HG02763 (cell line): ENCODE measurements at regions not wholly inside any gene's neighbourhood (a gene's known extent, or its start where the extent isn't known, plus 50 kb on each side); places are given as distances from the start of the nearest gene placed in this dataset.
"Not testable (repeated sequence)": the region's sequence is repeated elsewhere in the genome, so short reads cannot be mapped to it uniquely, and the experiment has no call there.

Experiments
- ATAC-seq: cut with Tn5 transposase; IDR thresholded peaks from one replicate; pipeline ENCODE4 v1.9.1; 2021; ENCODE audit warnings: mild to moderate bottlenecking, moderate library complexity; ENCODE audit not compliant: unreplicated experiment

DNA sequence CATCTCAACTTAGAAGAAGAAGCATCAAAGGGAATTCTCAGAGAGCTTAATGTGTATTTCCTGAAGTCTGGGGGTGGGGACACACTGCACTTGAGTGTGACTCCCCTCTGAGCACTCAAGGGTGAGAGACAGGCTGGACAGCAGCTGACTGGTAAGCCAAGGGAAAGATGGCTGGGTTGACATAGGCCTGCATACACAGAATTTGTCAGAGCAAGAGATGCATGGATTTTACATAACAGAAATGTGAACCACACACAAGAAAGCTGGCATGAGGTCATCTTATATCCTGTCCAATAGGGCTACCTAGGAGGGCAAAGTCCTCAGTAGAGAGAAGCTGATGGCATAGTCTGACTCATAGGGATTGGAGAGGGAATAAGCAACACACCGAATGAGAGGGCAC lies 114.3 kb upstream of the EPB41L4A start:
- no peak for ATAC-seq

DNA sequence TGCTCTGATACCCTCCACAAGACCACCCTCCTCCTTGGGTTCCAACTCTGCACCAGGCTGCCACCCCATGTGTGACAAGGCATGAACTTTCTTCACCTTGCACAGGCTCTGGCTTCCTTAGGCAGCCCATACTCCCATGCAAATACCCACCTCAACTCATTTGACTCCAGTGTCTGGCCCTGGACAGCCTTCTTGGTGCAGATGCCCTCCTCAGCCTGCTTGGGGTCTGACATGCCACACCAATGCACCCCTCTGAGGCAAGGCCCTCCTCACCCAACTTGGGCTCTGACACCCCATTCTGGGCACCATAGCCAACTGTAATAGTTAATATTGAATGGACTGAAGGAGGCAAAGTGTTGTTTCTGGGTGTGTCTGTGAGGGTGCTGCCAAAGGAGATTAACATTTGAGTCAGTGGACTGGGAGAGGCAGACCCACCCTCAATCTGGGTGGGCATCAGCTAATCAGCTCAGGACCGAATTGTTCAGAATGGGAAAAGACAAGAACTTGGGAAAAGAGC lies 115.0 kb upstream of the EPB41L4A start:
- no peak for ATAC-seq

DNA sequence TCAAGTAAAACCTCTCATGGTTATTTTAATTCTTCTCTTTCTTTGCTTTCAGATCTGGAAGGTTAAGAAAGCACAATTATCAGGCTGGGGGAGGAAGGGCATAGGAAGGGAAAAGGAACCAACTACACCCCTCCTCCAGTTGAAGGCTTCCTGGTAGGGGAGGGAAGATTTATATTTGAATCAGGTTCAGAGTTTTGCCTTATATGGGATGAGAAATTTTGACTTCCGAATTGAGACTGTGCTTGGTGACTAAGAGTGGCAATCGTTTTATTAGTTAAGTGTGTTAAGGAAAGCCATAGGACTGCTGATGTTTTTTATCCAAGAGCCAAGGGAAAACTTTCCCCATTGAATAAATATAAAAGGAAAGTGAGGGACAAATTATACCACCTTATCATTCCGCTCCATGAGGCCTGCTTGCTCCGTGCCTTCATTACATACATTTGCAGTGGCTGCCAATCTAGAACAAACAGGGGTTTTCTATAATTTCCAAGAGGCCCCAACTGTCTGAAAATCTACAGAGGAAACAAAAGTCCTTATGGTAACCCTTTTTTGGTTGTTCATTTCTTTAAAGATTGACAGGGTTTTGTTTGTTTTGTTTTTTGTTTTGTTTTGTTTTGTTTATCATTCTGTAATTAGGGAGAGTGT lies 115.7 kb upstream of the EPB41L4A start:
- no peak for ATAC-seq

DNA sequence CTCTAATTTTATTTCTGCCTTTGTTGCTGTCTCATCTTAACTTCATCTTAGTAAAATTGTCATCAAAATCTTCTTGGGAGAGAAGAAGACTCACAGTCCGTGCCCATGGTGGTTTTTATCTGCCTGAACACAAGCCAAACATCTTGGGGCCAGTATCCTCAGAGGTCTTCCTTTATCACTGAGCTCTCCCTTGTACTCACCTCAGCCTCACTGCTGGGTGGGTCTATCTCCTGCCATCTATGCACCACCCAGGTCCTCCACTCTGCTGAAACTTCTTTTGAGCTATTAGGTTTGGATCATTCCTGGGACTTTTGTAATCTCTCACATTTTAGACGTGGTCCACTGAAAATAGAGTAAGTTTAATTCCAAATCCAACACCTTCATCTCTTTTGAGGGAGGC lies 116.3 kb upstream of the EPB41L4A start:
- no peak for ATAC-seq

DNA sequence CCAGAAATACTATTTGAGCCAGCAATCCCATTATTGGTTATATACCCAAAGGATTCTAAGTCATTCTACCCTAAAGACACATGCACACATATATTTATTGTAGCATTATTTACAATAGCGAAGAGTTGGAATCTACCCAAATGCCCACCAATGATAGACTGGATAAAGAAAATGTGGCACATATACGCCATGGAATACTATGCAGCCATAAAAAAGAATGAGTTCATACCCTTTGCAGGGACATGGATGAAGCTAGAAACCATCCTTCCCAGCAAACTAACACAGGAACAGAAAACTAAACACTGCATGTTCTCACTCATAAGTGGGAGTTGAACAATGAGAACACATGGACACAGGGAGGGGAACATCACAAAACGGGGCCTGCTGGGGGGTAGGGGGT lies 125.5 kb upstream of the EPB41L4A start:
- ATAC-seq: not testable (repeated sequence)

DNA sequence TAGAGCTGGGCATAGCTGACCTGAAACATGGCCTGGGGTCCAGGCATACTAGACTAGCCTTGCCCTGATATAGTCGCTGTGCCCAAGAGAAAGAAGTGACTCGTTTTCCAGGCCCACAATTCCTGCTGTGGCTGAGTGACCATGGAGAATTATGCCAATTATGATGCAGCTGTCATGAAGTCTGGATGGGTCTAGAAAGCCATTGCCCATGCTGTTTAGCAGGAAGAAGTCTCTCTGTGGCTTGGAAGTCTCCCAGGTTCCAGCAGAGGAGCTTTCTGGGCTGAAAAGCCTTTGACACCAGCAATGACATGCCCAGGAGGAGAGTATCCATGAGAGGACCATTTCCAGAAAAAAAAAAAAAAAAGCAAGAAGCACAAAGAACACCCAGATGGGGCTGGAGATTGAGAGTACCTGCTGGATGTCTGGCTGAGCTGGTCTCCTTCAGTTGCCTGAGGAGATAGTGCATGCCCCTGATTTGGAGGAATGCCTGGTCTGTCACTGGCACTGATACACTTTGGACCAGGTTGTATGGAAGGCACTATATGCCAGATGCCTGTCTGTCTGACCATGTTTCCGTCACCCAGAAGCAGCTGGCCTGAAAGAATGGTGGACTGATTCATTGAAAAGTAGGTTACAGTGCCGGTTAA lies 128.0 kb upstream of the EPB41L4A start:
- no peak for ATAC-seq

DNA sequence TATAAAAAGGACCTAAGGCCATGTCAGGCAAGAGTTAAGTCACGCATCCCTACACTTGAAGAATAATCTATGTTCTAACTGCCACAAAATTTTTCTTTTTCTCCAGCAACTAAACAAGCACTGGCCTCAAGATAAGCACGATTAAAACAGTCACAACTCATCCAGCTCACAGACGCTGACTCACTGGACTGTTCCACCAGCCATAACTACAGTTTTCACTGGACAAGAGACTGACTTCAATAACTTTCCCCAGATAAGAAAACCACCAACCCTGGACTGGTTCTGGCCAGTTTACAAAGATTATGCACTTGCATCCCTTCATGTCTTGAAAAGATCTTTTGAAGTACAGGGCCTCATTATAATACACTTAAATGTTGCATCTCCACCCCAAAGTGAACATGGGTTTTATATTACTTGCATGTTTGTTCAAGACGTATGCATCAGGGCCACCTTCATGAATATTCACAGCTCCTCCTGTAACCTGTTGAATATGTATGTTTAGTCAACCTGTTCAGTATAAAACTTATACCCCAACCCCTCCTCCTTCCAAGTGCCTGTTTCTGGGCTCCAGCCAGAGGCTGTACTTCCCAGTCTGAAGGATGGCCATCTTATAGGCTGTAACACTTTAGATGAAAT lies 129.3 kb upstream of the EPB41L4A start:
- ATAC-seq: no peak

DNA sequence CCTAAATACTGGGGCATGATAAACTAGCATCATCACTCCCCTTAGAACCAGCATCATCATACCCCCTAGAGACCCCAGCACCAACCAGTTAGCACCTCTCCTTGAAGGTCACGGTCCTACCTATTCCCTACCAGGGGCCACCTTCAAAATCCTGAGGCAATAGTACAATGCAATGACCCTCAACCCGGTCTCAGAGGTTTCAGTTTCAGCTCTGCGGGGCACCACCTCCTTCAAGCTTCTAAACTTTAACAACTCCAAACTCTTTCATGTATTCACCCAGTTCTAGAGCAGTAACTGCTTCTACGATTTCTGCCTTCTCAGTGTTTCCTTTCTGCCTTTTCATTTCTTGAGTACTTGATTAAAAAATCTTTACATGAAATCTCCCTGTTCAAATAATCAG lies 130.1 kb upstream of the EPB41L4A start:
- ATAC-seq: peak; percentile 42

DNA sequence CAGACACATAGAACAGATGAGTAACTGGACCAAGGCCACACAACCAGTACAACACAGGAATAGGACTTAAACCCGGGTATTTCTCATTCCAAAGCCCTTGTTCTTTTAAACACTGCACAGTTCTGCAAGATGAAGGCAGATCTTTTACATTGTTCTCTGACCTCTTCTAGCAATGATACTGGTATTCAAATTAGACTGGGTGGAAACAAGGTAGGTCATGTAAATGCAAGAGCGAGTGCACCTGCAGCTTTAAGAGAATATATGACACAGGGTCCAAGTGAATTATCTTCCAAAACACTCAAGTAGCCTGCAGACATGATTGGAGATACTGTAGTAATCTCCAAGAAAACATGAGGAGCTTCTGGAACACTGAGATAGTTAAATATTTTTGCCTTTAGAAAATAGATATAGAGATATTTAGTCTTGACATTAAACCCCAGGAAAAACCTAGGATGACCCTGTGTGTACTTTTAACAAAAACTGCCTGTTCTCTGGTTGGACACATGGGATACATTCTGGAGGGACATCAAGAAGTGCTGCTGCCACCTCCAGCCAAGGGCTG lies 130.6 kb upstream of the EPB41L4A start:
- no peak for ATAC-seq

DNA sequence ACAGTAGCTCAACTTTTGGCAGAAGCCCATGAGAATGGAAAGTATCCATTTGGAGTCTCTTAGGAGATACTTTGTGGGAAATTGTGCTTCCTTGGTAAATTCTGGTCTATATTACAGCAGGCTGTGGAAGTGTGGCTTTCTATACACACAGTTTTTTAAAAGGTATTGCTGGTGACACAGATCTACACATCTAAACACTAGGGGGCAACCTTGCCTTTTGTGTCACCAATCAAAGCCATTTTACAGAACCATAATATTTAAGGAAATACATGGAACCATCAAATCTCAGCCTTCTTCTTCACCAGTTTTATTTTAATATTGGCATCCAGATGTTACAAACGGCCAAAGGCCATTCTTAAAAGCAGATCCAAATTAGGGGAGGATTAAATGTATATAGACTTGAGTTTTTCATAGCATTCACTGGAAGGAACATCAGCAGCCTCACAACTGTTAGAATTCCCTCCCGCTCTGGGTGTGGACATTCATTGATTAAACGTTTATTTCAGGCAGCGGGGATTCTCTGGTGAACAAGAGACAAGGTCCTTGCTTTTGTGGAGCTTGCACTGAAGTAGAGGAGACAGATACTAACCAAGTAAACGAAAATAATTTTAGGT lies 132.4 kb upstream of the EPB41L4A start:
- no peak for ATAC-seq

DNA sequence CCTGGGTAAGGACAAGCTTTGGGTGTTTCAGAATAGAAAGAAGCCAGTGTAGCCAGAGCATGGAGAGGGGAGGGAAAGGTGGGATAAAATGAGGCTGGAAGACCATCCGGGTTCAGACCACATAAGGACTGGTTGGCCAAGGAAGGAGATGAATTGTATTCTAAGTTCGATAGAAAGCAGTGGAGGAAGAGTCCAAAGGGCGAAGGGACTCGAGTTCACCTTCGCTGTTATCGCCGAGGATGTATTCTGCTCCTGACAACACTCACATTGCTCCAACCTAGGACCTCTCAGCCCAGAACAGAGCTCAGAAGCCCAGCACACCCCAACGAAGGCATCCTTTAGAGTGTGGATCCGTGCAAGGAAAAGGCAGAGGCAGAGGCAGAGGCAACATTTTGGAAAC lies 133.1 kb upstream of the EPB41L4A start:
- no peak for ATAC-seq

DNA sequence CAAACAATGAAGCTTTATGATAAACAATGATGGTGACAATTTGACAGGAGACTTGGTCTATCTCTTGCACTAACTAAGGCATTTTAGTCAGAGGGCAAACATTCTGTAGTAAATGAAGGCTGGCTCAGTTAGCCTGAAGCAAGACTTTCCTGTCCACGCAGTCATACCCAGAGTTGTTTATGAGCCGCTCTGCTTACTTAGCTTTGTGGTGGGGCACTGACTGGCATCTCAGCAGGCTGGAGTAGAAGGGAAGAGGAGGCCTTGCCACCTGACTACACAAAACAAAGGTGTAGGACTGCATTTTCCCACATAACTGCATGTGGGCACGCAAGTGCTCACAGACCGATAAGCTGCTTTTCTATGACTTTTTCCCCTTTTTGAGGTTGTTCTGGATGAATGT lies 133.7 kb upstream of the EPB41L4A start:
- ATAC-seq: no peak

DNA sequence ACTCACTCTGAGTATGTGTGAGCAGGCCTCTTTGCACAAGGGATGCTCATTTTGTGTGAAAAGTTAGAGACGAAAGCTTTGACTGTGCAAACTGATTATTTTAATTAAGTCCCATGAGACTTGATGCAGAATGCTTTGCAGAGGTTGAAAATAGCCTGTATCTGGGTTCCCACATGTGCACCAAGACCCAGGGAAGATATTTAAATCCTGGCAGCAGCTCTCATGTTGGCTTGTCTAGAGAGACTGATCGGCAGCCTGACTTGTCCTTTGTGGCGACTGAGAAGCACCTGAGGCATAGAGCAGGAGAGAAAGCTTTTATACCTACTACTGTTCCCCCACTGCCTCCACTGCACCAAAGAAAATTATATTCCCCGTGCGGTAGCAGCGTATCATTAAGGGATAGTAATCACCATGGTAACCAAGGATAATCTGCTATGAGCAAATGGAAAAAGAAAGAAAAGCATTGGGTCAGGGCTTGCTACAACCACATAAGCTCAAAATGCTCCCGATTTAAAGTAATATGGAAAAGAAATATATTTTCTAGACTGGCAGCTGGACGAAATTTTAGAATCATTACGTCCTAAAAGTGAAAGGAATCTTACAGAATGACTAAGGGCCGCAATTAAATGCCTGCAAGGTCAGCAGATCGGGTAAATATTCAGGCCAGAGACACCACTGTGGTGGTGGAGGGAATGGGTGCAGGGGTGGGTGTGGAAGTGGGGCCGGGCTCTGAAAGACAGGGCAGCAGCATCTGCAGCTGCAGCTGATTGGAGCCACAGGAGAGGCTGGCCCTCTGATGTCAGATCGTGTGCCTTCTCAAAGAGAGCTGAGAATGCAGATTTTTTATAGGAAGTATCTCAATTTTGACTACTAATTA lies 135.3 kb upstream of the EPB41L4A start:
- ATAC-seq: no peak

DNA sequence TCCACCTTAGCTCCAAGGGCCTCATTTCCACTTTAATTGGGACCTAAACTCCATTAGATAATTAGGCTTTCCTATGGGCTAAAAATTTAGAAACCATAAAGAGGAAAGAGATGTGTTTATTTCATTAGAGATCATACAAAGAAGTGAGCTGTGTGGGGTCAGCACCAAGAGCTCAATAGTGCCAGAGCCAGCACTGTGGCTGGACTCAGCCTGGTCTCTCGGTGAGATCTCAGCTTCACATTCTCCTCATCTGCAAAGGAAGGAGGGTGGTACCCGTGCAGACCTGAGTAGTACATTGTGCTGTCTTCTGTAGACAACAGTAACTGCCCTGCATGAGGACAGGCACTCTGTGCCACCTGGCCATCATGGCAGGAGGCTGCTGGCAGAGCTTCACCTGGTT lies 136.1 kb upstream of the EPB41L4A start:
- ATAC-seq: no peak

DNA sequence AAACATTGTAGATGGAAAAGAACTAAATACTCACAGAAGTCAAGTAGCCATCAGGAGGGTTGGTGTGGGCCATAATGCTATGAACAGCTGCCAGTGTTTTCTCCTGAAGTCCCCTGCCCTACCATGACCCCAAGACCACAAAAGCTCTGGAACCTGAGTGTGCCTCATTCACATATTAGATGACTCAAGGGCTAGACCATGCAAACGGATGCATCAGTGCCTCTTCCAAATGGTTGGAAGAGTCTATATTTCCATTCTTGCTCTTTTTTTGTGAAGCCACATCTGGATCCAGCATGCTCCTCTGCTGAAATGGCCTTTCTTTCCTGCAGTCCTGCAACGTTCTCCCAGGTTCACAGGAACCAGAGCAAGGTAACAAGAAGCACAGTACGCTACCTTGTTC lies 136.6 kb upstream of the EPB41L4A start:
- no peak for ATAC-seq

DNA sequence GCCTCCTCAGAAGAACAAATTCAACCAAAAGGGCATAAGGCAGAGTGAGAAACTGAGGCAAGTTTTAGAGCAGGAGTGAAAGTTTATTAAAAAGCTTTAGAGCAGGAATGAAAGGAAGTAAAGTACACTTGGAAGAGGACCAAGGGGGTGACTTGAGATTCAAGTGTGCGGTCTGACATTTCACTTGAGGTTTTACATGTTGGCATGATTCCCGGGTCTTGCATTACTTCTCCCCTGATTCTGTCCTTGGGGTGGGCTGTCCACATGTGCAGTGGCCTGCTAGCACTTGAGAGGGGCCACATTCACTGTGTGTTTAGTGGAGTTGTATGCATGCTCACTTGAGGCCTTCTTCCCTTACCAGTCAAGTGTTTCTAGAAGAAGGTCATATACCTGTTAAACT lies 140.4 kb upstream of the EPB41L4A start:
- ATAC-seq: not testable (repeated sequence)

DNA sequence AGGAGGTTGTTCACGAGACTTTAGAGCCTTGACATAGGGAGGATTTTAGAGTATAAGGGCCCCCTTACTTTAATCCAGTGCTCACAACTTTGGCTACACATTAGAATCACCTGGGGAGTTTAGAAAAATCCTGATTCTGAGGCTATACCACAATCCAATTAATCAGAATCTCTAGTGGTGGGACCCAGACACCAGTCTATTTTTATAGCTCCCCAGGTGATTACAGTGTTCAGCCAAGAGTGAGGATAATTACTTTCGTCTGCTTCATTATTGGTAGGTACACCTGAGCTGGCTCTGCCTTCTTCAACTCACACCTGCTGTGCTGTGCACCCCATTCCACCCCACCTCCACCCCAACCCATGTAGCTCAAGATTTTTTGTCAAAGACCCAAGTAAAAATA lies 141.3 kb upstream of the EPB41L4A start:
- ATAC-seq: no peak

DNA sequence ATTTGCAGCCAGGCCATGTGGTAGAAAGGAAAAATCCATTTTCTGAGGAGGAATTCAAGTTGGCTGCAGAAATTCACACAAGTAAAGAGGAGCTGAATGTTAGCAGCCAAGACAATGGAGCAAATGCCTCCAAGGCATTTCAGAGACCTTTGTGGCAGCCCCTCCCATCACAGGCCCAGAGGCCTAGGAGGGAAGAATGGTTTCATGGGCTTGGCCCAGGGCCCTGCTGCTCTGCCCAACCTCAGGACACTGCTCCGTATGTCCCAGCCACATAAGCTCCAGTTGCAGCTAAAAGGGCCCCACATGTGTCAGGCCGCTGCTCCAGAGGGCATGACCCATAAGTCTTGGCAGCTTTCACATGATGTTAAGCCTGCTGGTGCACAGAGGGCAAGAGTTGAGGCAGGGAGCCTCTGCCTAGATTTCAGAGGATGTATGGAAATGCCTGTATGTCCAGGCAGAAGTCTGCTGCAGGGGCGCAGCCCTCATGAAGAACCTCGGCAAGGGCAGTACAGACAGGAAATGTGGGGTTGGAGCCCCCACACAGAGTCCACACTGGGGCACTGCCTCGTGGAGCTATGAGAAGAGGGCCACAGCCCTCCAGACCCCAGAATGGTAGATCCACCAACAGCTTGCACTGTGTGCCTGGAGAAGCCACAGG lies 144.2 kb upstream of the EPB41L4A start:
- ATAC-seq: no peak

DNA sequence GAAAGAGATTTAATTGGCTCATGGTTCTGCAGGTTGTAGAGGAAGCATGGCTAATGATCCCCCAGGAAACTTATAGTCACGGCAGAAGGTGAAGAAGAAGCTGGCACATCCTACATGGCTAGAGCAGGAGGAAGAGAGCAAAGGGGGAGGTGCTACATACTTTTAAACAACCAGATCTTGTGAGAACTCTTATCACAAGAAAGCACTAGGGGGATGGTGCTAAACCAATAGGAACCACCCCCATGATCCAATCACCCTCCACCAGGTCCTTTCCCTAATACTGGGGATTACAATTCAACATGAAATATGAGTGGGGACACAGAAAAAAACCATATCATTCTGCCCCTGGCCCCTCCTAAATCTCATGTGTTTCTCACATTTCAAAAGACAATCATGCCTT lies 147.2 kb upstream of the EPB41L4A start:
- no peak for ATAC-seq

DNA sequence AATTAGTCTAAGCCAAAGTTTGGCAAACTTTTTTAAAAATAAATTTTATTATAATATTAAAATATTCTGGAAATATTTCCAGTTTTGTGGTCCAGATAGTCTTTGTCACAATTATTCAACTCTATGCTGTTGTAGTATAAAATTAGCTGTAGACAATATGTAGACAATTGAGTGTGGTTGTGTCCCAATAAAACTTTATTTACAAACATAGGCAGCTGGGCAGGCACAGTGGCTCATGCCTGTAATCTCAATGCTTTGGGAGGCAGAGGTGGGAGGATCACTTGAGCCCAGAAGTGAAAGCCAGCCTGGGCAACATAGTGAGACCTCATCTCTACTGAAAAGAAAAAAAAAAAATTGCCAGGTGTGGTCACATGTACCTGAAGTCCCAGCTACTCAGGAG lies 150.5 kb upstream of the EPB41L4A start:
- ATAC-seq: no peak
